NCI-H2081 treated with DMSO at 0.1 percent for 48 hours (cell line): ENCODE measurements at regions not wholly inside any gene's neighbourhood (a gene's known extent, or its start where the extent isn't known, plus 50 kb on each side); places are given as distances from the start of the nearest gene placed in this dataset.

Experiments used
- DNase-seq: peaks from one replicate; lab custom pipeline; 2025; lab: John Stamatoyannopoulos, UW

- no peak for DNase-seq
Measured at GRCh38 chr6:65816991-65817390, 110.0 kb upstream of the EYS start.

GRCh38 chr6:65814071-65814470 lies 107.0 kb upstream of the EYS start:
- DNase-seq, result no peak

DNA sequence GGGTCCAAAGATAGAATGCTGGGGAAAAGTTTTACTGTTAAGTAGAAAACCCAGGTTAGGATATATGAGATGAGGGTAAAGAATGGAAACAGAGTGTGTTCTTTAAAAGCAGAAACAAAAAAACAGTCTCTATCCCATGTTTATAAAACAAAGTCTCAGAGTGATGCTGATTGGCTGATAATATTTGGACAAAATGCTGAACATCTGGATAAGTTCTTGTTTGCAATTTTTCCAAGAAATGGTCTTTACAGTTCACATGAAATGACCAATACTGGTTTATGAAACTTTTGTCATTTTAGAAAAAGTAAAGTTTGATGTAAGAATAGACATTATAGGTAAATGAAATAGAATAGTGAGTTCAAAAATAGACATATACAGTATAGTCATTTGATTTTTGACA lies 96.2 kb upstream of the EYS start:
- no peak for DNase-seq

- DNase-seq, result no peak
Measured at GRCh38 chr6:65799389-65799788, 92.4 kb upstream of the EYS start.

DNA sequence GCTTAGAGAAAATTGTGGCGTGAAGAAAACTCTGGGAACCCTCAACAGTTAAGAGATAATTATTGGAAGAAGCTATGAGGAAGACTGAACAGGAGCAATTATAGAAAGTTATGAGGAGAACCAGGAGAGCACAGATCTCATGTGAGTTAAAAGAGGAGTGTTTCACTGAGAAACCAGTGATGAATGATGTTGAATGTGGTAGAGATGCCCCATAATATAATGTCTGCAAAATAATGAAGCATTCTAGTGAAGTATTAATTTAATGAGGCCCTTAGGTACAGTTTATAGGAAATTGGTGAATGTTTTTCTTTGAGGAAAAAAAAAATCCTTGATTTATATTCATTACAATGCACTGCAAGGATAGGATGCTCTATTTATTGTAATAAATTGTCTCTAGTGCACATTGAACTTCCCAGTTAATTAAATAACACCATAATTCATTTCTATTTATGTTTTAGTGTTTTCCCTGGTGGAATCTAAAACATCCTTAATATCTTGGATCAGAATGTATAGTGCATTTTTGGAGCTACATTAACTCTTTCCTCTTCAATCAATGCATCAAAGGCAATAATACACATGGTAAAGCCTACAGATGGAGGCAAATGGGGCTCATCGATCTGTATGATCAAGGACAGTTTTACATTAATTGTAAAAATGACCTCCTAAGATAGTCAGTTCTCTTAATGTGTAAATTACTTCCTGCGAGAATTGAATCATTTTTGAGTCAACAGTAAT lies 91.4 kb upstream of the EYS start:
- no peak for DNase-seq

- DNase-seq, result no peak
Measured at GRCh38 chr6:65790666-65791065, 83.6 kb upstream of the EYS start.

DNA sequence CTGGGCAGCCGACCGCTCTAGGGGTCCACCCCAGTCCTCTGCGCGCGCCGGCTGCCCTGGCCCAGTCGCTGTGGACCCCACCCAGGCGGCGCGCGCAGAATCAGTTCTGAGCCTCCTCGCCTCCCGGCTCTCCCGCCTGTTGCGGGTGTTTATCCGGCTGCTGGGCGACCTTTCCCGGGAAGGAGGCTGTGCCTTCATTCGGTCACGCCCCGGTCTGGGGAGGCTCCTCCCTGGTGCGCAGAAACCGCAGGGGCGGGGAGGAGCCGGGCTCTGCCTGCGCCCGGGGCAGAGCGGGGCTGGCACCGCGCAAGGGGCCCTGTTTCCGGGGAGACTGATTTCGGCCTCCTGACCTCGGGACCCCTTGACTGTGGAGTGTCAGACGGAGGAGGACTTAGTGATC lies 80.8 kb upstream of the EYS start:
- no peak for DNase-seq

GRCh38 chr6:65786815-65787214 lies 79.8 kb upstream of the EYS start:
- no peak for DNase-seq

GRCh38 chr6:65780691-65781090 lies 73.7 kb upstream of the EYS start:
- DNase-seq, result no peak

DNA sequence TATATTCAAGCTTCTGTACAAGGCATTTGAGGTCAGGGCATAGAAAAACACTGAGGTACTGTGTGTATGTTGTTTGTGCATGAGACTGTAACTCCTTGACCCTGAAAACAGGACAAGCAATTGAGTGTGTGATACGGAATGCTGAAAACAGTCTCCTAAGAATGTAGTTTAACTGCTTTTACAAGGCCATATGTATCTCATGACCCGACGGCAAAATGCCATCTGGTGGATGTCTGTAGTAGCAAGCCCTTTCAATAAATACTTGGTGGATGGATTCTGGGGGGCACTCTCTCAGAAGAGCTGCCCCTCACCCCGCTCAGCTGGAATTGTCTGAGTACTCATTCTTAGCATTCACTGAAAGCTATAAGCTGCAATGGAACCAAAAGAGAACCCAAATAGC lies 69.3 kb upstream of the EYS start:
- DNase-seq, result no peak

- no peak for DNase-seq
Measured at GRCh38 chr6:65771946-65772345, 64.9 kb upstream of the EYS start.

- DNase-seq, result no peak
Measured at GRCh38 chr6:65761890-65762289, 54.9 kb upstream of the EYS start.

DNA sequence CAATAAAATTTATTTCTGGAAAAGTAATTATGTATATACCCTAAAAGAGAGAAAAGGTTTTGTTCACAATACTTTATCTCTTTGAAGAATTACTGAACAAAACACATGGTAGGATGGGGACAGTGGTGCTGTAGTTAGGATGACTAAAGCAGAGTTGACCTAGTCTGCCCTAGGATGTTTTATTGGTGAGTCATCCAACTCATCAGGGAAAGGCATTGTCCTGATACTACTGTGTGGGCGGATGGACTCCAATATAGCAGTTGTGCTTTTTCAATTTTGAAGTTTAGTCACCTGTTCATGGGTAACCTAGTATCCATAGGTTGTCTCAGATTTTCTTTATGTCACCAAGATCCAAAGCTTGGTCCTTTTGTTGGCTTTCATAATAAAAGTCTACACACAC lies 53.3 kb upstream of the EYS start:
- DNase-seq, result no peak
